Tibial artery (tissue), 4 donors: ENCODE measurements at regions not wholly inside any gene's neighbourhood (a gene's known extent, or its start where the extent isn't known, plus 50 kb on each side); places are given as distances from the start of the nearest gene placed in this dataset.

Experiments used
- DNase-seq, 2 donors: peaks; one replicate each; pipeline ENCODE4 v3.0.0-alpha.2; 2019
- H3K27ac ChIP-seq, 2 donors: fragments of 200-600 bp; sonication (generic) in 1 of 2; 1 replicate in 1 of 2; 2 replicates in 1 of 2; pipeline ENCODE4 v1.5.1; 2018 to 2019; ENCODE audit warnings: mild to moderate bottlenecking in 1 of 2
- H3K27me3 ChIP-seq, 2 donors: fragments of 200-600 bp; sonication (generic) in 1 of 2; one replicate each; pipeline versions ENCODE4 v1.5.1 to v1.6.0; 2016 to 2019
- H3K36me3 ChIP-seq, 3 donors: fragments of 200-600 bp; sonication (generic) in 2 of 3; one replicate each; pipeline ENCODE4 v1.5.1; 2016 to 2019; ENCODE audit warnings: mild to moderate bottlenecking in 2 of 3
- H3K4me1 ChIP-seq, 4 donors: fragments of 200-600 bp; sonication (generic) in 2 of 4; 1 replicate in 3 of 4; 2 replicates in 1 of 4; pipeline ENCODE4 v1.5.1; 2016 to 2019
- H3K4me3 ChIP-seq, 2 donors: fragments of 200-600 bp; sonication (generic) in 1 of 2; 1 replicate in 1 of 2; 2 replicates in 1 of 2; pipeline ENCODE4 v1.5.1; 2018 to 2019; ENCODE audit warnings: mild to moderate bottlenecking in 2 of 2
- H3K9me3 ChIP-seq, 3 donors: fragments of 200-600 bp; sonication (generic) in 1 of 3; one replicate each; pipeline ENCODE4 v1.5.1; 2016 to 2019
- intact Hi-C: fragments of 100-400 bp; cut with DNase I; formaldehyde crosslinking; loops from one replicate; pipeline ENCODE4 v1.15.0; 2023; ENCODE audit warnings: low total_unique reads
- TF ChIP-seq, protein P1 (sequence below), 2 experiments: fragments of 200-600 bp in 1 of 2; fragments of 450-650 bp in 1 of 2; IDR thresholded peaks; one replicate each; pipeline ENCODE4 v1.5.1; 2017 to 2019; ENCODE audit warnings: antibody characterized with exemption in 2 of 2, mild to moderate bottlenecking in 1 of 2, moderate library complexity in 1 of 2

DNA sequence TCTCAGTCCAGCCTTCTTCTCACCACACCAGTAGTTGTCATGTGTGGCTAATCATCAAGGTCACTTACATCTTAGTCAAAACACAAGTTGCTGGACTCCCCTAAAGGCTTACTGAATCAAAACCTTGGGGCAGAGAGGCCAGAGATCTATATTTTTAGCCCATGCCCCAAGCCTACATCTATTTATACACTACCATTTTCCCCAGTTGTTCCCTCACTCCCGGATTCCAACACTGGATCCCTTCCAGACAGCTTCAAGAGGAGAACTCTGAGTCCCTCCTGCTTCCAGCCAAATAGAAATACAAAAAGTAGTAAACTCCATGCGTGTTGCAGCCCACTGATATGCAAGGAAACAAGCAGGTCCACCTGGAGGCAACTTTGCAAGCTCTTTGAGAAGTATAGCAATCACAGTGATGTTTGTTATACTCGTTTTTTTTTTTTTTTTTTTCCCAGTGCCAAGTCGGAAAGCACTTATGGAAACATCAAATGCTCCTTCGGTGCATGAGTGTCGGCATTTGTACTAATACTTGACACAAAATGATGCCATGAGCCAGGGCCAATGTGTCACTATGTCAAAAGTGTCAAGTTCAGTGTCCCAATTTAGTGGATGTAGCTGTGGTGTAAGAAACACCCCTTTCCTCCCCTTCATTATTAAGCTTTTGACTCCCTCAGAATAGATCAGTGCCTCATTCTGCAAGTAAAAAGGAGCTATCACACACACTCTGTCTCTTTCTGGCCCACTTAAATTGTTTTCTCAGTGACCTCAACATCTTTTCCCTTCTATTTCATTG, 594.2 kb upstream of the SGCD start:
- DNase-seq: no peak
- Histone ChIP-seq H3K9me3 (no peaks in the 10 kb centered on the region), H3K4me1 (peaks cover 0 to 34% (median 24%) of the 10 kb centered on the region in 4 donors), H3K27ac (no peak overlapping the region), H3K27me3 (peaks cover 0 to 40% of the 10 kb centered on the region in 2 donors), H3K4me3 (no peak overlapping the region), H3K36me3 (no peaks in the 10 kb centered on the region)
- TF ChIP-seq, protein P1, sequence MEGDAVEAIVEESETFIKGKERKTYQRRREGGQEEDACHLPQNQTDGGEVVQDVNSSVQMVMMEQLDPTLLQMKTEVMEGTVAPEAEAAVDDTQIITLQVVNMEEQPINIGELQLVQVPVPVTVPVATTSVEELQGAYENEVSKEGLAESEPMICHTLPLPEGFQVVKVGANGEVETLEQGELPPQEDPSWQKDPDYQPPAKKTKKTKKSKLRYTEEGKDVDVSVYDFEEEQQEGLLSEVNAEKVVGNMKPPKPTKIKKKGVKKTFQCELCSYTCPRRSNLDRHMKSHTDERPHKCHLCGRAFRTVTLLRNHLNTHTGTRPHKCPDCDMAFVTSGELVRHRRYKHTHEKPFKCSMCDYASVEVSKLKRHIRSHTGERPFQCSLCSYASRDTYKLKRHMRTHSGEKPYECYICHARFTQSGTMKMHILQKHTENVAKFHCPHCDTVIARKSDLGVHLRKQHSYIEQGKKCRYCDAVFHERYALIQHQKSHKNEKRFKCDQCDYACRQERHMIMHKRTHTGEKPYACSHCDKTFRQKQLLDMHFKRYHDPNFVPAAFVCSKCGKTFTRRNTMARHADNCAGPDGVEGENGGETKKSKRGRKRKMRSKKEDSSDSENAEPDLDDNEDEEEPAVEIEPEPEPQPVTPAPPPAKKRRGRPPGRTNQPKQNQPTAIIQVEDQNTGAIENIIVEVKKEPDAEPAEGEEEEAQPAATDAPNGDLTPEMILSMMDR (IDR thresholded peaks at IDR 0.05): no peak
- intact Hi-C loops: no loop called here

DNA sequence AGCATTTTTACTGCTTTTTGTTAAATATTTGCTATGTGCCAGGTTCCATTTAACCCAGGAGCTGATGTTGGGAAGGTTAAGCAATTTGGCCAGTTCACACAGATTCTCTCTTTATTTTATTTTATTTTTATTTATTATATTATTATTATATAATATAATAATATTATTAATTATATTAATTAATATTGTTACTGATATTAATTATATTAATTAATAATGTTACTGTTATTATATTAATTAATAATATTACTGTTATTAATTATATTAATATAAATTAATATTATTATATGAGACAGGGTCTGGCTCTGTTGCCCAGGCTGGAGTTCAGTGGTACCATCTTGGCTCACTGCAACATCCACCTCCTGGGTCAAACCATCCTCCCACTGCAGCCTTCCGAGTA, 593.0 kb upstream of the SGCD start:
- H3K9me3 ChIP-seq: no peaks in the 10 kb centered on the region
- intact Hi-C loops: no loop called here
- no peak overlapping the region for H3K27ac ChIP-seq
- no peaks in the 10 kb centered on the region for H3K36me3 ChIP-seq
- peaks cover 0 to 22% (median 13%) of the 10 kb centered on the region in 4 donors for H3K4me1 ChIP-seq
- TF ChIP-seq, protein P1 (IDR thresholded peaks at IDR 0.05): no peak
- DNase-seq: no peak
- peaks cover 0 to 30% of the 10 kb centered on the region in 2 donors for H3K27me3 ChIP-seq
- no peak overlapping the region for H3K4me3 ChIP-seq

DNA sequence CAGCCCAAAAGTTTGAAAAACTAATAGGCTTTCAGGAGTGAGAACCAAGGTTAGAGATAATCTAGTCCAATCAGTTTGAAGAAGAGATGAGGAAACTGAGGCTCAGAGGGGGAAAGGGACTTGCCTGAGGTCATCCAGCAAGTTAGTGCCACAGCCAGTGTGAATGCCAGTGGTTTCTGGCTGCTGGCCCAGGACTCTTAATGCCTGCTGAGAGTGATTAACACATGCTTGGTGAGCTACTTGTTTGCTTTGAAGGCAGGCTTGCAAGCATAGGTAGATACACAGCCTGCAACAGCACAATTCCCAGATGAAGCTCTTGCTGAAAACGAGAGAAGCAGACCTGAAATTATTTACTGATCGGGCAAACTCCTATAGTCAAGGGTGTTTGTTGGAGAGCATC, 591.6 kb upstream of the SGCD start:
- Histone ChIP-seq H3K36me3 (no peaks in the 10 kb centered on the region), H3K9me3 (no peaks in the 10 kb centered on the region), H3K27me3 (peaks cover 0 to 16% of the 10 kb centered on the region in 2 donors), H3K4me1 (peaks cover 0 to 11% (median 2%) of the 10 kb centered on the region in 4 donors), H3K4me3 (no peak overlapping the region), H3K27ac (no peak overlapping the region)
- DNase-seq: no peak
- intact Hi-C loops: no loop called here
- TF ChIP-seq, protein P1 (IDR thresholded peaks at IDR 0.05): no peak

DNA sequence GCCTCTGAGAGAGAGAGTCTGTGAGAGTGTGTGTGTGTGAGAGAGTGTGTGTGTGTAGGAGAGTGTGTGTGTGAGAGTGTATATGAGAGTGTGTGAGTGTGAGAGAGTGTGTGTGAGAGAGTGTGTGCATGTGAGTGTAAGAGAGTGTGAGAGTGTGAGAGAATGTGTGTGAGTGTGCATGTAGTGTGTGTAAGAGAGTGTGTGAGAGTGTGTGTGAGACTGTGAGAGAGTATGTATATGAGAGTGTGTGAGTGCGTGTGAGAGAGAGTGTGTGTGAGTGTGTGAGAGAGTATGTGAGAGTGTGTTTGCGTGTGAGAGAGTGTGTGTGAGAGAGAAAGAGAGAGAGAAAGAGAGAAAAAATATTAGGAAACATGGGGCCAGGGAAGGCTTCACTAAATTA, 588.3 kb upstream of the SGCD start:
- H3K27ac ChIP-seq: no peak overlapping the region
- H3K4me1 ChIP-seq: no peaks in the 10 kb centered on the region
- H3K4me3 ChIP-seq: no peak overlapping the region
- H3K36me3 ChIP-seq: no peaks in the 10 kb centered on the region
- DNase-seq: no peak
- no peaks in the 10 kb centered on the region for H3K27me3 ChIP-seq
- H3K9me3 ChIP-seq: no peaks in the 10 kb centered on the region
- TF ChIP-seq, protein P1 (IDR thresholded peaks at IDR 0.05): no peak
- intact Hi-C loops: no loop called here

DNA sequence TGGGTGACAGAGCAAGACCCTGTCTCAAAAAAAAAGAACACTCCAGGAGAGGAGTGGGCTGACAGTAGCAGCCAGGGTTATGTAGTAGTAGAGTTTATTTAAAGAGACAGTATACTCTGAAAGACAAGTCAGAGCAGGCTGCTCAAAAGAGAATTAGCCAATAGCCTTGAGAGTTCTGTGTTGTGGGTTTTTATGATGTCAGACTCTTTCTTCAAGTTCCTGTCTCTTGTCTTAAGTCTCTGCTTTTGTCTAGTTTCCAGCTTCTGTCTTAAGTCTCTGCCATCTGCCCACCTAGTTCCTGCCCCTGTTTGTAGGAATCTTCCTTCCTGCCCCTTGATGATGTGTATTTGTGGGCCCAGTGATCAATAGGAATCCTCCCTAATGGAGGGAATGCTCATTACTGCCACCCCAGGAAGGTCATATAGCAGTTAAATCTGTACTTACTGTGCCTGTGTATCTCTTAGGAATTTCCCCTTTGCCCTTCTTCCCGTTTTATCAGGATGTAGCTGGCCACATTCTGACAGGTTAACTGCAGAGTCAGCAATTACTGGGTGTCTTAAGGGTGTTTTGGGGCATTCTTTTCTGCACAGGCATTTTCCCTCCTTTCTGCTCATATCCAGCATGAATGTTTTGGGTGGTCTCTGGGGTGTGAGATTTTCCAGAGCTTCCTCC, 580.5 kb upstream of the SGCD start:
- Histone ChIP-seq H3K27me3 (no peaks in the 10 kb centered on the region), H3K9me3 (no peaks in the 10 kb centered on the region), H3K27ac (no peak overlapping the region), H3K4me1 (no peaks in the 10 kb centered on the region), H3K4me3 (no peak overlapping the region), H3K36me3 (no peaks in the 10 kb centered on the region)
- TF ChIP-seq, protein P1 (IDR thresholded peaks at IDR 0.05): no peak
- DNase-seq: no peak
- intact Hi-C loops: no loop called here
